ENCODE measurements at regions not wholly inside any gene's neighbourhood (a gene's known extent, or its start where the extent isn't known, plus 50 kb on each side); places are given as distances from the start of the nearest gene placed in this dataset.

GRCh38 chr5:45796959-45797553 lies 100.9 kb upstream of the HCN1 start:
- no peak for DNase-seq (ENCODE audit: low read depth)
- no peak overlapping the region for H3K4me3 ChIP-seq (replicated peaks; ENCODE audit: low read depth, low read length)
- peak; percentile 14 for TF ChIP-seq CTCF (IDR thresholded peaks at IDR 0.05; ENCODE audit: low read length, missing control alignments)

GRCh38 chr5:45795458-45795857 lies 99.3 kb upstream of the HCN1 start:
- no peak overlapping the region for H3K4me3 ChIP-seq (replicated peaks; ENCODE audit: low read depth, low read length)
- no peak for DNase-seq (ENCODE audit: low read depth)
- no peak for TF ChIP-seq CTCF (IDR thresholded peaks at IDR 0.05; ENCODE audit: low read length, missing control alignments)

GRCh38 chr5:45793638-45794532 lies 97.7 kb upstream of the HCN1 start:
- H3K4me3 ChIP-seq (replicated peaks; ENCODE audit: low read depth, low read length): no peak overlapping the region
- DNase-seq (ENCODE audit: low read depth): no peak
- no peak for TF ChIP-seq CTCF (IDR thresholded peaks at IDR 0.05; ENCODE audit: low read length, missing control alignments)

GRCh38 chr5:45779874-45780671 lies 83.9 kb upstream of the HCN1 start:
- TF ChIP-seq CTCF (IDR thresholded peaks at IDR 0.05; ENCODE audit: low read length, missing control alignments): no peak
- no peak for DNase-seq (ENCODE audit: low read depth)
- no peak overlapping the region for H3K4me3 ChIP-seq (replicated peaks; ENCODE audit: low read depth, low read length)

GRCh38 chr5:45774528-45774927 lies 78.3 kb upstream of the HCN1 start:
- TF ChIP-seq CTCF (IDR thresholded peaks at IDR 0.05; ENCODE audit: low read length, missing control alignments): no peak
- no peak overlapping the region for H3K4me3 ChIP-seq (replicated peaks; ENCODE audit: low read depth, low read length)
- no peak for DNase-seq (ENCODE audit: low read depth)

GRCh38 chr5:45772402-45772801 lies 76.2 kb upstream of the HCN1 start:
- no peak overlapping the region for H3K4me3 ChIP-seq (replicated peaks; ENCODE audit: low read depth, low read length)
- no peak for DNase-seq (ENCODE audit: low read depth)
- TF ChIP-seq CTCF (IDR thresholded peaks at IDR 0.05; ENCODE audit: low read length, missing control alignments): no peak

Data from fibroblast of pulmonary artery (primary cell).